Epithelial cell of proximal tubule (primary cell): ENCODE measurements at regions not wholly inside any gene's neighbourhood (a gene's known extent, or its start where the extent isn't known, plus 50 kb on each side); places are given as distances from the start of the nearest gene placed in this dataset.

Experiments
- DNase-seq: peaks from one replicate; pipeline ENCODE4 v3.0.0-alpha.2; 2011; ENCODE audit warnings: low read depth
- H3K4me3 ChIP-seq: 2 replicates; pipeline ENCODE4 v1.5.1; 2011; ENCODE audit warnings: low read depth, mild to moderate bottlenecking, low read length
- TF ChIP-seq, protein P1 (sequence below): conservative IDR thresholded peaks from 2 replicates; pipeline ENCODE4 v1.5.1; 2012; ENCODE audit warnings: low read depth, mild to moderate bottlenecking, low read length

DNA sequence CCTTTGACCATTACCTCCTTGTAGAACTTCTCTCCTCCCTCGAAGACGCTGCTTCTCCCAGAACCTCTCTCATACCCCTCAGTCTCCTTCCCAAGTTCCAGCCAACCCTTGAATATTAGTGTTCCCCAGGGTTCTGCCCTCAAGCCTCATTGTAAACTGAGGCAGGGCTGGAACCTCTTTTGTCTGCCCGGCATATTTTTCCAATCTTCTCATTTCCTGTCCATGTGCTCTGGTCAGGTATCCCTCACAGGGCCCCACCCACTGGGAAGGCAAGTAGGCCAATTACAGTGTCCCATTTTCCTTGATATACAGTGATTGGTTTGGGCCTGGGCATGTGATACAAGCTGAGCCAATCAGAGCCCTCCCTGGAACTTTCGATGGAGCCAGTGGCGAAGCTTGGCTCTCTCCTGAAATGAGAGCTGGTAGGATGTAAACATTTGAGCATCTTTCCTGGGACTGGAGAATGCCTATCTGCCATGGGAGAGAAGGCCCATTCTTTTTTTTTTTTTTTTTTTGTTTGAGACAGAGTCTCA is 57.1 kb upstream of the ID3 start:
- H3K4me3 ChIP-seq: no peak overlapping the region
- no peak for DNase-seq
- TF ChIP-seq, protein P1, sequence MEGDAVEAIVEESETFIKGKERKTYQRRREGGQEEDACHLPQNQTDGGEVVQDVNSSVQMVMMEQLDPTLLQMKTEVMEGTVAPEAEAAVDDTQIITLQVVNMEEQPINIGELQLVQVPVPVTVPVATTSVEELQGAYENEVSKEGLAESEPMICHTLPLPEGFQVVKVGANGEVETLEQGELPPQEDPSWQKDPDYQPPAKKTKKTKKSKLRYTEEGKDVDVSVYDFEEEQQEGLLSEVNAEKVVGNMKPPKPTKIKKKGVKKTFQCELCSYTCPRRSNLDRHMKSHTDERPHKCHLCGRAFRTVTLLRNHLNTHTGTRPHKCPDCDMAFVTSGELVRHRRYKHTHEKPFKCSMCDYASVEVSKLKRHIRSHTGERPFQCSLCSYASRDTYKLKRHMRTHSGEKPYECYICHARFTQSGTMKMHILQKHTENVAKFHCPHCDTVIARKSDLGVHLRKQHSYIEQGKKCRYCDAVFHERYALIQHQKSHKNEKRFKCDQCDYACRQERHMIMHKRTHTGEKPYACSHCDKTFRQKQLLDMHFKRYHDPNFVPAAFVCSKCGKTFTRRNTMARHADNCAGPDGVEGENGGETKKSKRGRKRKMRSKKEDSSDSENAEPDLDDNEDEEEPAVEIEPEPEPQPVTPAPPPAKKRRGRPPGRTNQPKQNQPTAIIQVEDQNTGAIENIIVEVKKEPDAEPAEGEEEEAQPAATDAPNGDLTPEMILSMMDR: no peak

- TF ChIP-seq, protein P1: no peak
- no peak overlapping the region for H3K4me3 ChIP-seq
- DNase-seq: no peak
These were observed 56.6 kb upstream of the ID3 start for GRCh38 chr1:23615852-23616251.

- H3K4me3 ChIP-seq: no peak overlapping the region
- TF ChIP-seq, protein P1: no peak
- DNase-seq: no peak
These were observed 56.1 kb upstream of the ID3 start for GRCh38 chr1:23615423-23615822.

GRCh38 chr1:23614032-23614660 is 54.8 kb upstream of the ID3 start:
- DNase-seq: no peak
- H3K4me3 ChIP-seq: no peak overlapping the region
- TF ChIP-seq, protein P1: no peak

DNA sequence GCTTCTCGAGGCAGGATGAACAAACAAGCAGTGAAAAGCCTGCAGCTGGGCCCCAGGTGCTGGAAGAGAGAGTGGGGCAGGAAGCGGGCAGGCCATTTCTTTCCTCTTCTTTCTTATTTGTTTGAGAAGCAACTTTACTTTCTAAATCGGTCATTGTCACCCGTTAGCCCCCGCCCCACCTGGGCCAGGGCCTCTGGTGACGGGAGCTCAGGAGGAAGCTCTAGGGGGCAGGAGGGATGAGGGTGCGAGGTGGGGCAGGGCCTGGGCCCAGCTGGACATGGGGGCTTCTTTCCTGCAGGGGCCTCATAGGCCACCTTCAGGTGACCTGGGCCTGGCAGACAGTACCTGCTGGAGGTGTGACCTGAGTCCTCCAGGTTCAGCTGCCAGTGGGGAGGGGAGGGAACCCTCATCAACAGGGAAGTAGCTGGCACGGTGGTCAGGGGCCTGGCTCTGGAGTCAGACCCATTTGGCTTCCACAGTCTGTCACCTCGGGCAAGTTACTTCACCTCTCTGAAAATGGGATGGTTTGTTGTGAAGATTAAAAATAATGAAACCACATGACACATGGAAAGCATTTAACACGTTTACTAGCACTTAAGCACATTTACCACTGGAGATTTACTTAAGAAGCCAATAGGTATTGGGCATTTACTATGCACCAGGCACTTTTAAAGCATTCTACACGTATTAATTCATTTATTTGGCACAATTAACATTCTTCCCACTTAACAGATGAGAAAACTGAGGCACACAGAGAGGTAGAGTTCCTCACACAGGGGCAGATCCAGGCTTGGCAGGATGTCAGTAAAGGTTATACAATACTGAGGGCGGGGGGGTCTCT is 54.1 kb upstream of the ID3 start:
- H3K4me3 ChIP-seq: no peak overlapping the region
- no peak for DNase-seq
- TF ChIP-seq, protein P1: no peak

- no peak overlapping the region for H3K4me3 ChIP-seq
- no peak for DNase-seq
- TF ChIP-seq, protein P1: no peak
These were observed 52.5 kb upstream of the ID3 start for GRCh38 chr1:23611601-23612327.
